Smooth muscle cell (in vitro differentiated cells): ENCODE measurements at regions not wholly inside any gene's neighbourhood (a gene's known extent, or its start where the extent isn't known, plus 50 kb on each side); places are given as distances from the start of the nearest gene placed in this dataset.

ENCODE experiments used
- DNase-seq: peaks from one replicate; lab custom pipeline; 2025; ENCODE audit not compliant: unreplicated experiment; lab: John Stamatoyannopoulos, UW
- H2AFZ ChIP-seq: fragments of 200-600 bp; sonication (generic); 2 replicates; pipeline ENCODE4 v1.6.0; 2016; ENCODE audit warnings: antibody characterized with exemption, low read depth, mild to moderate bottlenecking
- H3F3A ChIP-seq: fragments of 200-600 bp; sonication (generic); 2 replicates; pipeline ENCODE4 v1.6.0; 2017; ENCODE audit warnings: antibody characterized with exemption, low read depth
- H3K27ac ChIP-seq: fragments of 200-600 bp; sonication (generic); 2 replicates; pipeline ENCODE4 v1.5.1; 2016; ENCODE audit warnings: low read depth, mild to moderate bottlenecking
- H3K27me3 ChIP-seq: fragments of 200-600 bp; sonication (generic); 2 replicates; pipeline ENCODE4 v1.6.1; 2016; ENCODE audit warnings: low read depth, mild to moderate bottlenecking
- H3K36me3 ChIP-seq: fragments of 200-600 bp; sonication (generic); 2 replicates; pipeline ENCODE4 v1.5.1; 2016; ENCODE audit warnings: low read depth
- H3K4me1 ChIP-seq: fragments of 200-600 bp; sonication (generic); 2 replicates; pipeline ENCODE4 v1.5.1; 2016; ENCODE audit warnings: low read depth
- H3K4me2 ChIP-seq: fragments of 200-600 bp; sonication (generic); 2 replicates; pipeline ENCODE4 v1.6.0; 2016; ENCODE audit warnings: mild to moderate bottlenecking
- H3K4me3 ChIP-seq: fragments of 200-600 bp; sonication (generic); 2 replicates; pipeline ENCODE4 v1.5.1; 2016; ENCODE audit warnings: mild to moderate bottlenecking
- H3K79me2 ChIP-seq: fragments of 200-600 bp; sonication (generic); 2 replicates; pipeline ENCODE4 v1.6.0; 2016; ENCODE audit warnings: low read depth, mild to moderate bottlenecking
- H3K9ac ChIP-seq: fragments of 200-600 bp; sonication (generic); 2 replicates; pipeline ENCODE4 v1.6.0; 2016; ENCODE audit warnings: low read depth
- H3K9me3 ChIP-seq: fragments of 200-600 bp; sonication (generic); replicated peaks from 2 replicates; pipeline ENCODE4 v1.5.1; 2016; ENCODE audit warnings: low read depth
- H4K20me1 ChIP-seq: fragments of 200-600 bp; sonication (generic); 2 replicates; pipeline ENCODE4 v1.6.0; 2016; ENCODE audit warnings: low read depth
- WGBS: methylation state at CpG from one replicate; pipeline ENCODE4 v1.1.7; 2016; ENCODE audit warnings: low lambda C conversion rate; 5-methylcytosine and 5-hydroxymethylcytosine counted together
- TF ChIP-seq, protein P1 (sequence below): fragments of 200-600 bp; sonication (generic); IDR thresholded peaks from 2 replicates; pipeline ENCODE4 v1.5.1; 2017; ENCODE audit warnings: borderline replicate concordance, mild to moderate bottlenecking, antibody characterized with exemption; ENCODE audit not compliant: insufficient read depth, poor library complexity, severe bottlenecking

DNA sequence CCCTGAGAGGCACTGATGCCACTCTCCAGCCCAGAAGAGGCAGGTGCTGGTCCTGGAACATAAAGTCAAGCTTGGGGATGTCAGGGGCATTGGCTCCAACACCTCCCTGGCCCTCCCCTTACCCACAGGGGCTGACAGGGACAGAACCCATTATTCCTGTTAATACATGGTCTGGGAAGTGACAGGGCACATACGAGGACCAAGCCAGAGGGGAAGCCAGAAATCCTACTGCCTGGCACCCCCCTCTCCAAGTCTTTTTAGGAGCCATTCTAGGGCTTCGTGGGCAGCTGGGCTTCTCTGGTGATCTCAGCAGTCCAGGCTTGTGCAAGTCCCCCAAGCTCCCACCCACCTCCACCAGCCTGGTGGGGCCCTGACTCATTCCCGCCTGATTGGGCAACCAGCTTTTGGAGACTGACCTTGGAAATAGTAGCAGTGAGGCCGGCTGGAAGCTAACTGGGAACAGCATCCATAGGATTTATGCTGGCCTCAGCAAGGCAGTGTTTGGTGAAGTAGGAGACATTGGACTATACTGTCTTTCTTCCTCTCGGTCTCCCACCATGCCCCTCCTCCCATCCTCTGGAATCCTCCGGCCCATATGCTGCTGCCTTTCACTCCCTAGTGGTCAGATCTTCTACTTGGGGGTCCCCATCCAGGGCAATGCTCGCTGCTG, 86.4 kb upstream of the HK2 start:
- Histone ChIP-seq H3K36me3 (no peaks in the 10 kb centered on the region), H3K4me2 (peak overlapping the region; percentile 48), H3K27me3 (no peaks in the 10 kb centered on the region), H3K4me3 (no peak overlapping the region), H3K9ac (peak overlapping the region; percentile 28), H4K20me1 (no peaks in the 10 kb centered on the region), H3K79me2 (no peaks in the 10 kb centered on the region), H3F3A (no peaks in the 10 kb centered on the region), H3K4me1 (no peaks in the 10 kb centered on the region), H3K27ac (peak overlapping the region; percentile 66), H3K9me3 (no peaks in the 10 kb centered on the region), H2AFZ (no peak overlapping the region)
- TF ChIP-seq, protein P1, sequence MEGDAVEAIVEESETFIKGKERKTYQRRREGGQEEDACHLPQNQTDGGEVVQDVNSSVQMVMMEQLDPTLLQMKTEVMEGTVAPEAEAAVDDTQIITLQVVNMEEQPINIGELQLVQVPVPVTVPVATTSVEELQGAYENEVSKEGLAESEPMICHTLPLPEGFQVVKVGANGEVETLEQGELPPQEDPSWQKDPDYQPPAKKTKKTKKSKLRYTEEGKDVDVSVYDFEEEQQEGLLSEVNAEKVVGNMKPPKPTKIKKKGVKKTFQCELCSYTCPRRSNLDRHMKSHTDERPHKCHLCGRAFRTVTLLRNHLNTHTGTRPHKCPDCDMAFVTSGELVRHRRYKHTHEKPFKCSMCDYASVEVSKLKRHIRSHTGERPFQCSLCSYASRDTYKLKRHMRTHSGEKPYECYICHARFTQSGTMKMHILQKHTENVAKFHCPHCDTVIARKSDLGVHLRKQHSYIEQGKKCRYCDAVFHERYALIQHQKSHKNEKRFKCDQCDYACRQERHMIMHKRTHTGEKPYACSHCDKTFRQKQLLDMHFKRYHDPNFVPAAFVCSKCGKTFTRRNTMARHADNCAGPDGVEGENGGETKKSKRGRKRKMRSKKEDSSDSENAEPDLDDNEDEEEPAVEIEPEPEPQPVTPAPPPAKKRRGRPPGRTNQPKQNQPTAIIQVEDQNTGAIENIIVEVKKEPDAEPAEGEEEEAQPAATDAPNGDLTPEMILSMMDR = no peak
- peak; percentile 10 for DNase-seq
- WGBS = 62% methylated on average over 7 of the region's 7 CpGs

DNA sequence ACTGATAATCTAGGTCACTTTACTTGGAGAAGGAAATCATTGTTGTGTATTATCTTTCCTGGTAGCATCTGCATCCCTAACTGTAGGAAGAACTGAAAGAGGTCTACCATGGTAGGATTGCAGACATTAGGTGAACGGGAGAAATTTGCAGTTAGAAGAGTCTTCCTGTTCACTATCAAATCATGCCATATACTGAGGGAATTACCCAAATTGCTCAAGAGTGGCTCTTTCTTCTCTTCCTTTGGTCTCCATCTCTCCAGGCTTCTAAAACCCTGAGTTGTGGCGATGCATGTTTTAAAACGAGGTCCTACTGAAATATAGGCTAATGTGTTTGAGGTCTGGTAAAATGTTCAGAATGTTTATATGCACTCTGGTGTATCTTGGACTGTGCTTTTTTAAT, 85.3 kb upstream of the HK2 start:
- Histone ChIP-seq H2AFZ (no peak overlapping the region), H3K79me2 (no peaks in the 10 kb centered on the region)
- 73% methylated on average over 3 of the region's 3 CpGs for WGBS

DNA sequence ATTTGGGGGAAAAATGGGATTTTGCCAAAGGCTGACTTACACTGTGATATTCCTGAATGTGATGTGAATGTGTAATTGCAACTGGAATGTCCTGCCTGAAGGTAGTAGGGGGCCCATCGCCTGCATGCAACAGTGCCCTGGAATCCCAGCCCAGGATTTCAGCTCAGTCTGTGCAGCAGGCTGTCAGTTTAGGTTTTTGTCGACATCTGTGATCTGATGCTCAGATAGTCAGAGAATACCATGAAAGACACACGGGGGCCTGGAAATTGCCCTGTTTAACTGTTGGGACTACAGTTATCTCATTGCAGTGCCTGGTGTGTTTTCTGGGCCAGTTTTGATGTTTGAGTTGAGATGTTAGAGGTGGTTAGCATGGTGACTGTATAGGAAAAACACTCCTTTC, 84.5 kb upstream of the HK2 start:
- Histone ChIP-seq H3K27me3 (no peaks in the 10 kb centered on the region), H3K9ac (no peak overlapping the region), H3K4me3 (no peak overlapping the region), H3F3A (no peaks in the 10 kb centered on the region), H3K27ac (no peak overlapping the region), H3K36me3 (no peaks in the 10 kb centered on the region), H3K79me2 (no peaks in the 10 kb centered on the region), H4K20me1 (no peaks in the 10 kb centered on the region), H3K9me3 (no peaks in the 10 kb centered on the region), H2AFZ (no peak overlapping the region), H3K4me2 (no peak overlapping the region), H3K4me1 (no peaks in the 10 kb centered on the region)
- TF ChIP-seq, protein P1 = no peak
- no peak for DNase-seq
- WGBS = 40% methylated on average over 3 of the region's 3 CpGs

More for the DNA sequence above, 85.3 kb upstream of the HK2 start:
- DNase-seq = no peak
- Histone ChIP-seq H3K9me3 (no peaks in the 10 kb centered on the region), H3K9ac (no peak overlapping the region), H4K20me1 (no peaks in the 10 kb centered on the region), H3K4me2 (no peak overlapping the region), H3F3A (no peaks in the 10 kb centered on the region), H3K4me3 (no peak overlapping the region), H3K27ac (no peak overlapping the region), H3K36me3 (no peaks in the 10 kb centered on the region), H3K27me3 (no peaks in the 10 kb centered on the region), H3K4me1 (no peaks in the 10 kb centered on the region)
- TF ChIP-seq, protein P1 = no peak
